Keratinocyte (primary cell): ENCODE measurements at regions not wholly inside any gene's neighbourhood (a gene's known extent, or its start where the extent isn't known, plus 50 kb on each side); places are given as distances from the start of the nearest gene placed in this dataset.

Experiments used
- DNase-seq: peaks from one replicate; pipeline ENCODE4 v3.0.0-alpha.2; 2011; ENCODE audit warnings: low read depth, missing footprints, low spot score
- FAIRE-seq: peaks from 2 replicates; lab custom pipeline; 2011; peaks lifted over from hg19 to GRCh38; lab: Jason Lieb, UNC
- H2AFZ ChIP-seq: 2 replicates; pipeline ENCODE4 v1.6.0; 2012; ENCODE audit warnings: low read length, control low read depth, inconsistent platforms; ENCODE audit not compliant: control insufficient read depth
- H3K27ac ChIP-seq: 2 replicates; pipeline ENCODE4 v1.5.1; 2011; ENCODE audit warnings: low read length; ENCODE audit not compliant: control insufficient read depth, insufficient read depth
- H3K27me3 ChIP-seq: 3 replicates; pipeline ENCODE4 v1.6.0; 2011; ENCODE audit warnings: low read length; ENCODE audit not compliant: control insufficient read depth, insufficient read depth; ENCODE audit errors: extremely low read depth
- H3K36me3 ChIP-seq, 2 experiments: 2 replicates in 1 of 2; 3 replicates in 1 of 2; pipeline ENCODE4 v1.5.1; 2011; ENCODE audit warnings: low read length in 2 of 2, mild to moderate bottlenecking in 1 of 2; ENCODE audit not compliant: control insufficient read depth in 2 of 2, insufficient read depth in 2 of 2; ENCODE audit errors: extremely low read depth in 1 of 2
- H3K4me1 ChIP-seq: 3 replicates; pipeline ENCODE4 v1.5.1; 2011; ENCODE audit warnings: low read length; ENCODE audit not compliant: control insufficient read depth, insufficient read depth; ENCODE audit errors: extremely low read depth
- H3K4me2 ChIP-seq: 3 replicates; pipeline ENCODE4 v1.6.0; 2011; ENCODE audit warnings: low read depth, low read length; ENCODE audit not compliant: control insufficient read depth, insufficient read depth; ENCODE audit errors: extremely low read depth
- H3K4me3 ChIP-seq, 3 experiments: fragments of 200-600 bp in 1 of 3; sonication (generic) in 1 of 3; 2 replicates in 2 of 3; 3 replicates in 1 of 3; pipeline ENCODE4 v1.5.1; 2011 to 2016; ENCODE audit warnings: low read length in 3 of 3, mild to moderate bottlenecking in 3 of 3, control low read depth in 2 of 3, inconsistent platforms in 1 of 3, low read depth in 1 of 3, mixed read lengths in 1 of 3, mixed run types in 1 of 3, moderate library complexity in 1 of 3; ENCODE audit not compliant: control insufficient read depth in 2 of 3, insufficient read depth in 2 of 3; ENCODE audit errors: extremely low read depth in 1 of 3
- H3K79me2 ChIP-seq: 2 replicates; pipeline ENCODE4 v1.6.0; 2012; ENCODE audit warnings: low read length; ENCODE audit not compliant: control insufficient read depth, insufficient read depth
- H3K9ac ChIP-seq: 3 replicates; pipeline ENCODE4 v1.6.0; 2011; ENCODE audit warnings: low read length; ENCODE audit not compliant: control insufficient read depth, insufficient read depth; ENCODE audit errors: extremely low read depth
- H3K9me1 ChIP-seq: 3 replicates; pipeline ENCODE4 v1.6.0; 2011; ENCODE audit warnings: low read length; ENCODE audit not compliant: control insufficient read depth, insufficient read depth; ENCODE audit errors: extremely low read depth
- H3K9me3 ChIP-seq: 2 replicates; pipeline ENCODE4 v1.5.1; 2012; ENCODE audit warnings: low read depth, low read length; ENCODE audit not compliant: control insufficient read depth
- H4K20me1 ChIP-seq: 3 replicates; pipeline ENCODE4 v1.6.0; 2011; ENCODE audit warnings: low read length; ENCODE audit not compliant: control insufficient read depth, insufficient read depth; ENCODE audit errors: extremely low read depth
- EZH2 ChIP-seq: IDR thresholded peaks from one replicate; pipeline ENCODE4 v1.6.1; 2012; ENCODE audit warnings: inconsistent platforms, mild to moderate bottlenecking, low read length, moderate library complexity
- dilution Hi-C: fragments of 300-500 bp; cut with MboI; formaldehyde crosslinking; loops from one replicate; pipeline ENCODE4 v1.7.0; 2020; ENCODE audit warnings: low sequenced_read_pairs; ENCODE audit not compliant: extremely low pct_ligation_motif_present
- TF ChIP-seq, protein P1 (sequence below), 3 experiments: IDR thresholded peaks in 1 of 3; conservative IDR thresholded peaks in 1 of 3; optimal IDR thresholded peaks in 1 of 3; 2 replicates in 2 of 3; 3 replicates in 1 of 3; pipeline versions ENCODE3 to v1.5.1; 2011; ENCODE audit warnings: low read length in 3 of 3, mild to moderate bottlenecking in 3 of 3, moderate library complexity in 2 of 3, control low read depth in 1 of 3, inconsistent platforms in 1 of 3; ENCODE audit not compliant: insufficient read depth in 2 of 3; ENCODE audit errors: extremely low read depth in 1 of 3

DNA sequence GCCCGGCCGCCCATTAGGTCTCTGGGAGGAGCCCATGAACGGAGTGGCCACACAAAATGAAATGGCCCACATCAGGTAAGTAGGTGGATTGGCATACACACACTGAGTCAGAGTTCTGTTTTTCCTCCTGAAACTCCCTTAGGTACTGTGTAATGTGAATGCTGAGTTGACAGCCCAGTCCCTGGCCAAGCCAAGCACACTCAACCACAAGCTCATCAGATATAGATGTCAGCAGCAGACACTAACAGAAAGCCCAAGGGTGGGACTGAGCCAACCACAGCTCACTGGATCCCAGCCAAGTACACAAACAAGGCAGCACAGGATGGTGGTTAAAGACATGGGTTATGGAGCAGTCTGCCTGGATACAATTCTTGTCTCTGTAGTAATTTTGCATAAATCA is 403.4 kb downstream of the GJA1 start:
- no peaks in the 10 kb centered on the region for H3K79me2 ChIP-seq
- H3K4me1 ChIP-seq = peaks cover 18% of the 10 kb centered on the region
- no peaks in the 10 kb centered on the region for H3K27me3 ChIP-seq
- H4K20me1 ChIP-seq = no peaks in the 10 kb centered on the region
- no peaks in the 10 kb centered on the region for H3K9me1 ChIP-seq
- peak; percentile 58 for DNase-seq
- no peaks in the 10 kb centered on the region for H3K36me3 ChIP-seq
- no peaks in the 10 kb centered on the region for H3K9me3 ChIP-seq
- no peak overlapping the region for H3K9ac ChIP-seq
- peak overlapping the region; percentile 34 for H2AFZ ChIP-seq
- TF ChIP-seq, protein P1, sequence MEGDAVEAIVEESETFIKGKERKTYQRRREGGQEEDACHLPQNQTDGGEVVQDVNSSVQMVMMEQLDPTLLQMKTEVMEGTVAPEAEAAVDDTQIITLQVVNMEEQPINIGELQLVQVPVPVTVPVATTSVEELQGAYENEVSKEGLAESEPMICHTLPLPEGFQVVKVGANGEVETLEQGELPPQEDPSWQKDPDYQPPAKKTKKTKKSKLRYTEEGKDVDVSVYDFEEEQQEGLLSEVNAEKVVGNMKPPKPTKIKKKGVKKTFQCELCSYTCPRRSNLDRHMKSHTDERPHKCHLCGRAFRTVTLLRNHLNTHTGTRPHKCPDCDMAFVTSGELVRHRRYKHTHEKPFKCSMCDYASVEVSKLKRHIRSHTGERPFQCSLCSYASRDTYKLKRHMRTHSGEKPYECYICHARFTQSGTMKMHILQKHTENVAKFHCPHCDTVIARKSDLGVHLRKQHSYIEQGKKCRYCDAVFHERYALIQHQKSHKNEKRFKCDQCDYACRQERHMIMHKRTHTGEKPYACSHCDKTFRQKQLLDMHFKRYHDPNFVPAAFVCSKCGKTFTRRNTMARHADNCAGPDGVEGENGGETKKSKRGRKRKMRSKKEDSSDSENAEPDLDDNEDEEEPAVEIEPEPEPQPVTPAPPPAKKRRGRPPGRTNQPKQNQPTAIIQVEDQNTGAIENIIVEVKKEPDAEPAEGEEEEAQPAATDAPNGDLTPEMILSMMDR (optimal IDR thresholded peaks at IDR 0.05 in 1 of 3, IDR thresholded peaks at IDR 0.05 in 1 of 3, conservative IDR thresholded peaks at IDR 0.05 in 1 of 3; ENCODE audit: extremely low read depth in 1 of 3, insufficient read depth in 2 of 3, low read length in 3 of 3) = no peak
- TF ChIP-seq EZH2 = no peak
- peak; percentile 90 for FAIRE-seq
- H3K4me3 ChIP-seq = no peak overlapping the region
- H3K27ac ChIP-seq = peak overlapping the region; percentile 48
- dilution Hi-C loops = no loop called here
- peak overlapping the region; percentile 60 for H3K4me2 ChIP-seq

DNA sequence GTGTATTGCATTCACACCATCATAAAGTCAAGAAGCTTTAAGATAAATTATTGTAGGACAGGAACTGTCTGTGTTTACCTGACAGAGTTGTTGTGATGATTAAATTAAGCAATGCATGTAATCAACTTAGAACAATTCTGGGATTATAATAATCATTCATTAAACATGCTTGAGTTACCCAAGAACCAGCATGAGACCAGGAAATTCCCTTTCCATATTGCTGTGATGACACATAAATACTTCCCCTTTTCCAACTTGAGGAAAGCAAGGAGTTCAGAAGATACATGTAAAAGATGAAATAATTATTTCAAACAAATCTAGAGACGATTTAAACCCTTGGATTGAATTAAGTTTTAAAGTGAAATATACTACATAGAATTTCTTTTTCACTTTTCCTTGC is 404.4 kb downstream of the GJA1 start:
- H3K4me2 ChIP-seq = no peak overlapping the region
- no peaks in the 10 kb centered on the region for H3K27me3 ChIP-seq
- H3K36me3 ChIP-seq = no peaks in the 10 kb centered on the region
- DNase-seq (no peak), FAIRE-seq (no peak)
- H3K9me3 ChIP-seq = no peaks in the 10 kb centered on the region
- no peaks in the 10 kb centered on the region for H3K9me1 ChIP-seq
- no peak overlapping the region for H3K27ac ChIP-seq
- H3K79me2 ChIP-seq = no peaks in the 10 kb centered on the region
- no peak overlapping the region for H2AFZ ChIP-seq
- peaks cover 18% of the 10 kb centered on the region for H3K4me1 ChIP-seq
- dilution Hi-C loops = no loop called here
- no peaks in the 10 kb centered on the region for H4K20me1 ChIP-seq
- no peak overlapping the region for H3K4me3 ChIP-seq
- H3K9ac ChIP-seq = no peak overlapping the region
- no peak for TF ChIP-seq EZH2
- TF ChIP-seq, protein P1 (optimal IDR thresholded peaks at IDR 0.05 in 1 of 3, IDR thresholded peaks at IDR 0.05 in 1 of 3, conservative IDR thresholded peaks at IDR 0.05 in 1 of 3; ENCODE audit: extremely low read depth in 1 of 3, insufficient read depth in 2 of 3, low read length in 3 of 3) = no peak
